ENCODE measurements at regions not wholly inside any gene's neighbourhood (a gene's known extent, or its start where the extent isn't known, plus 50 kb on each side); places are given as distances from the start of the nearest gene placed in this dataset.

DNA sequence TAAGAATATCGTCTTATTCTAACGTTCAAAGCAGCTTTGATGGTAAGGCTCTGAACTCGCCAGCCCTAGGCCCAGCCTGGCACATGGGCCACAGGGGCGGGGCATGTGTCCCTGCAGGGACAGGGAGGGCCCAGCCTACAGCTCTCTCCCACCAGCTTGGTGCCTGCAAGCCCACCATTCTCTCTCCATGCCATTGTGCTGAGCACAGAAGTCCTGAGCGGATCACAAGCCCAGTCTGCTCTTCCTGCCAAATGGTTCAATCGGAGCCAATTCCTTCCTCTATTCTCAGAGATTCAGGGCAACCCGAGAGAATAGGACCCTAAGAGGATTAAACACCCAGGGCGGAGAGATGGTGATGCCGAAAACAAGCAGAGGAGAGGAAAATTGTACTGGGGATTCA is 50.3 kb upstream of the APCDD1 start:
- Histone ChIP-seq H3K36me3 (ENCODE audit: low read depth) (no peaks in the 10 kb centered on the region), H3K4me3 (no peak overlapping the region), H3K4me1 (ENCODE audit: low read depth) (no peaks in the 10 kb centered on the region), H3K9me3 (no peaks in the 10 kb centered on the region)
- no peak for ATAC-seq
- no peak for DNase-seq
- TF ChIP-seq, protein P1, sequence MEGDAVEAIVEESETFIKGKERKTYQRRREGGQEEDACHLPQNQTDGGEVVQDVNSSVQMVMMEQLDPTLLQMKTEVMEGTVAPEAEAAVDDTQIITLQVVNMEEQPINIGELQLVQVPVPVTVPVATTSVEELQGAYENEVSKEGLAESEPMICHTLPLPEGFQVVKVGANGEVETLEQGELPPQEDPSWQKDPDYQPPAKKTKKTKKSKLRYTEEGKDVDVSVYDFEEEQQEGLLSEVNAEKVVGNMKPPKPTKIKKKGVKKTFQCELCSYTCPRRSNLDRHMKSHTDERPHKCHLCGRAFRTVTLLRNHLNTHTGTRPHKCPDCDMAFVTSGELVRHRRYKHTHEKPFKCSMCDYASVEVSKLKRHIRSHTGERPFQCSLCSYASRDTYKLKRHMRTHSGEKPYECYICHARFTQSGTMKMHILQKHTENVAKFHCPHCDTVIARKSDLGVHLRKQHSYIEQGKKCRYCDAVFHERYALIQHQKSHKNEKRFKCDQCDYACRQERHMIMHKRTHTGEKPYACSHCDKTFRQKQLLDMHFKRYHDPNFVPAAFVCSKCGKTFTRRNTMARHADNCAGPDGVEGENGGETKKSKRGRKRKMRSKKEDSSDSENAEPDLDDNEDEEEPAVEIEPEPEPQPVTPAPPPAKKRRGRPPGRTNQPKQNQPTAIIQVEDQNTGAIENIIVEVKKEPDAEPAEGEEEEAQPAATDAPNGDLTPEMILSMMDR (IDR thresholded peaks at IDR 0.05) = no peak
- intact Hi-C loops (cut with DNase I, micrococcal nuclease) = no loop called here
